Suprapubic skin (tissue), 3 donors: ENCODE measurements at regions not wholly inside any gene's neighbourhood (a gene's known extent, or its start where the extent isn't known, plus 50 kb on each side); places are given as distances from the start of the nearest gene placed in this dataset.

Source experiments
- CTCF ChIP-seq, 2 donors: fragments of 200-600 bp in 1 of 2; fragments of 450-650 bp in 1 of 2; sonication (generic) in 1 of 2; IDR thresholded peaks; one replicate each; pipeline ENCODE4 v1.5.1; 2016 to 2019; ENCODE audit warnings: antibody characterized with exemption in 2 of 2, mild to moderate bottlenecking in 1 of 2, moderate library complexity in 1 of 2
- POLR2A ChIP-seq, 2 donors: fragments of 450-650 bp; IDR thresholded peaks; one replicate each; pipeline ENCODE4 v1.6.1; 2017; ENCODE audit warnings: antibody characterized with exemption in 2 of 2, mild to moderate bottlenecking in 2 of 2, moderate library complexity in 2 of 2

GRCh38 chr2:234242459-234242836 is 191.9 kb downstream of the SPP2 start:
- no peak for TF ChIP-seq CTCF (IDR thresholded peaks at IDR 0.05)
- no peak for TF ChIP-seq POLR2A (IDR thresholded peaks at IDR 0.05)
